ENCODE measurements at regions not wholly inside any gene's neighbourhood (a gene's known extent, or its start where the extent isn't known, plus 50 kb on each side); places are given as distances from the start of the nearest gene placed in this dataset.

DNA sequence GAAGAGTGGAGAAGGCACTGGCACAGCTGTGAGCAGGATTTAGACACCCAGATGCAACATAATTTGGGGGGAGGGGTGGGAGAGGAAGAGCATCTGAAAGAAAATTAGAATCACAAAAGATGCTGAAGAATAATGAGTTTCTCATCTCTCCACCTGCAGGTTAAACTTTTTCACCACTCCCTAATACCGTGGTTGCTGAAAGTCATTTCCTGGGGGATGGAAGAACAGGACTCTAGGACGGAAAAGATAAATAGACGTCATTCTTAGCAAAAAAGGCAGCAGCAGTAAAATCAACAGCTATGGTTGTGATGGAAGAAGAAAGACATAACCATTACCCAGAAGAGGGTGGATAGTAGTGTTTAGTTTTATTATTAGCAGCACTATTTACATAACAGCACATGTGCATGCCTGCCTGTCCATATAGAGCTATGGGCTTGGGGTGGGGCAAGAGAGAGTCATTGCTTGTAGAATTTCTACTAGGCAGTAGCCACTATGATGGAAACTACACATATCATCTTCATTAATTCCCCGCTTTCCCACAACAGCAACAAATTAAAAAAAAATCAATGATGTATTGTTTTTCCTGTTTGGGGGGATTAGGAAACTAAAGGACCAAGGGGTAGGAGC lies 212.2 kb downstream of the TRIB2 start:
- TF ChIP-seq, protein P1, sequence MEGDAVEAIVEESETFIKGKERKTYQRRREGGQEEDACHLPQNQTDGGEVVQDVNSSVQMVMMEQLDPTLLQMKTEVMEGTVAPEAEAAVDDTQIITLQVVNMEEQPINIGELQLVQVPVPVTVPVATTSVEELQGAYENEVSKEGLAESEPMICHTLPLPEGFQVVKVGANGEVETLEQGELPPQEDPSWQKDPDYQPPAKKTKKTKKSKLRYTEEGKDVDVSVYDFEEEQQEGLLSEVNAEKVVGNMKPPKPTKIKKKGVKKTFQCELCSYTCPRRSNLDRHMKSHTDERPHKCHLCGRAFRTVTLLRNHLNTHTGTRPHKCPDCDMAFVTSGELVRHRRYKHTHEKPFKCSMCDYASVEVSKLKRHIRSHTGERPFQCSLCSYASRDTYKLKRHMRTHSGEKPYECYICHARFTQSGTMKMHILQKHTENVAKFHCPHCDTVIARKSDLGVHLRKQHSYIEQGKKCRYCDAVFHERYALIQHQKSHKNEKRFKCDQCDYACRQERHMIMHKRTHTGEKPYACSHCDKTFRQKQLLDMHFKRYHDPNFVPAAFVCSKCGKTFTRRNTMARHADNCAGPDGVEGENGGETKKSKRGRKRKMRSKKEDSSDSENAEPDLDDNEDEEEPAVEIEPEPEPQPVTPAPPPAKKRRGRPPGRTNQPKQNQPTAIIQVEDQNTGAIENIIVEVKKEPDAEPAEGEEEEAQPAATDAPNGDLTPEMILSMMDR (IDR thresholded peaks at IDR 0.05; ENCODE audit: control extremely low read depth in 1 of 3, insufficient read depth in 1 of 3, low read depth in 1 of 3, low read length in 3 of 3): no peak
- TF ChIP-seq SRF (IDR thresholded peaks at IDR 0.05; ENCODE audit: low read depth, low read length) (no peak), SIRT6 (IDR thresholded peaks at IDR 0.05; ENCODE audit: low read length) (no peak), SAP30 (IDR thresholded peaks at IDR 0.05; ENCODE audit: insufficient read depth, insufficient replicate concordance, low read length) (no peak), POU5F1 (IDR thresholded peaks at IDR 0.05; ENCODE audit: low read depth, low read length) (no peak), ZNF274 (IDR thresholded peaks at IDR 0.05; ENCODE audit: borderline replicate concordance, extremely low read depth, low read length) (no peak), POLR2A (IDR thresholded peaks at IDR 0.05; ENCODE audit: control extremely low read depth in 1 of 2, low read depth in 2 of 2, low read length in 2 of 2) (no peak), RFX5 (IDR thresholded peaks at IDR 0.05; ENCODE audit: borderline replicate concordance, low read depth, low read length) (no peak), EZH2 (IDR thresholded peaks at IDR 0.05; ENCODE audit: low read depth, low read length, severe bottlenecking) (no peak), JUND (IDR thresholded peaks at IDR 0.05; ENCODE audit: low read length) (no peak)
- TF ChIP-seq, protein P2, sequence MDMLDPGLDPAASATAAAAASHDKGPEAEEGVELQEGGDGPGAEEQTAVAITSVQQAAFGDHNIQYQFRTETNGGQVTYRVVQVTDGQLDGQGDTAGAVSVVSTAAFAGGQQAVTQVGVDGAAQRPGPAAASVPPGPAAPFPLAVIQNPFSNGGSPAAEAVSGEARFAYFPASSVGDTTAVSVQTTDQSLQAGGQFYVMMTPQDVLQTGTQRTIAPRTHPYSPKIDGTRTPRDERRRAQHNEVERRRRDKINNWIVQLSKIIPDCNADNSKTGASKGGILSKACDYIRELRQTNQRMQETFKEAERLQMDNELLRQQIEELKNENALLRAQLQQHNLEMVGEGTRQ (IDR thresholded peaks at IDR 0.05; ENCODE audit: low read length): no peak

Data from H1 (cell line).